ENCODE measurements at regions not wholly inside any gene's neighbourhood (a gene's known extent, or its start where the extent isn't known, plus 50 kb on each side); places are given as distances from the start of the nearest gene placed in this dataset.

DNA sequence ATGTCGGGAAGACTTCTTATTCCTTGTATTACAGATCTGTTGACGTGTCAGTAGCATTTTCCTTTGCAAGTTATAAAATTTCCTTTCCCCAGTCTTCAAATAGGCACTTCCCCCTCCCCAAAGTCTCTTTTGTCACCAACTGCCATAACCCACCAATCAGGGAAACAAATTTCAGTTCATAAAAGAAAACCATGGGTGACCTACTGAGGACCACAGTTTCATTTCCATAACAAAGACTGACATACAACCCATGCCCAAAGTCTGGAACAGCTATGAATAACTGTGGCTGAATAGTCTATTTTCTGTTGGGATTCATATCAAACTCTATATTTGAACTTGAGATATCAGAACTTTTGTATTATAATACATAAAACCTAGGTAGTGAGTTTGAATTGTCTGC lies 307.8 kb downstream of the KBTBD8 start:
- Histone ChIP-seq H3K4me2 (ENCODE audit: low read depth, low read length) (no peak overlapping the region), H3K14ac (replicated peaks; ENCODE audit: low read depth, low read length) (no peak overlapping the region), H3K27me3 (ENCODE audit: control insufficient read depth, insufficient read depth, low read length) (no peaks in the 10 kb centered on the region), H3K36me3 (ENCODE audit: control insufficient read depth, insufficient read depth, low read length) (no peaks in the 10 kb centered on the region), H2BK15ac (ENCODE audit: low read depth, low read length) (no peak overlapping the region), H3K79me1 (ENCODE audit: low read depth in 1 of 2, low read length in 2 of 2) (no peaks in the 10 kb centered on the region), H3K9me1 (ENCODE audit: insufficient read depth, low read length) (no peaks in the 10 kb centered on the region), H3K4ac (ENCODE audit: low read depth, low read length) (no peak overlapping the region), H4K20me1 (ENCODE audit: insufficient read depth, low read length) (no peaks in the 10 kb centered on the region), H3K27ac (ENCODE audit: insufficient read depth, low read length) (no peak overlapping the region), H2BK120ac (ENCODE audit: low read depth, low read length) (no peak overlapping the region), H3K56ac (ENCODE audit: extremely low read depth, insufficient read depth, low read length) (no peak overlapping the region), H2AK5ac (ENCODE audit: low read depth, low read length) (no peak overlapping the region), H4K5ac (ENCODE audit: low read depth, low read length) (no peak overlapping the region), H4K91ac (ENCODE audit: insufficient read depth, low read depth, low read length) (no peak overlapping the region), H3K4me1 (ENCODE audit: control insufficient read depth, insufficient read depth, low read length) (no peaks in the 10 kb centered on the region), H2AFZ (replicated peaks; ENCODE audit: low read length, poor library complexity) (no peak overlapping the region), H3K4me3 (ENCODE audit: insufficient read depth, low read depth, low read length) (no peak overlapping the region), H2BK5ac (ENCODE audit: low read depth, low read length, poor library complexity, severe bottlenecking) (no peak overlapping the region), H3K9me3 (ENCODE audit: control insufficient read depth, insufficient read depth, low read length) (no peaks in the 10 kb centered on the region), H2BK20ac (ENCODE audit: low read depth, low read length) (no peak overlapping the region), H3K9ac (ENCODE audit: low read depth, low read length) (no peak overlapping the region), H3K23ac (ENCODE audit: low read depth, low read length) (no peak overlapping the region), H4K8ac (ENCODE audit: low read depth in 2 of 2, low read length in 2 of 2) (no peak overlapping the region), H2AK9ac (replicated peaks; ENCODE audit: low read depth, low read length, poor library complexity) (no peak overlapping the region), H3K18ac (ENCODE audit: low read depth, low read length) (no peak overlapping the region)
- TF ChIP-seq SMC3 (IDR thresholded peaks at IDR 0.05; ENCODE audit: low read depth, low read length) (no peak), ELK1 (IDR thresholded peaks at IDR 0.05; ENCODE audit: borderline replicate concordance, low read depth, low read length) (no peak), FOS (IDR thresholded peaks at IDR 0.05; ENCODE audit: low read depth, low read length) (no peak), CHD1 (IDR thresholded peaks at IDR 0.05; ENCODE audit: low read depth, low read length) (no peak), POLR2A (IDR thresholded peaks at IDR 0.05; ENCODE audit: low read depth, low read length) (no peak), RFX5 (IDR thresholded peaks at IDR 0.05; ENCODE audit: low read depth, low read length) (no peak), MXI1 (IDR thresholded peaks at IDR 0.05; ENCODE audit: borderline replicate concordance, low read depth, low read length) (no peak), RCOR1 (IDR thresholded peaks at IDR 0.05; ENCODE audit: insufficient replicate concordance, low read length) (no peak), MAFK (IDR thresholded peaks at IDR 0.05; ENCODE audit: low read depth, low read length) (no peak), CEBPB (IDR thresholded peaks at IDR 0.05; ENCODE audit: low read depth, low read length) (no peak), RAD21 (IDR thresholded peaks at IDR 0.05; ENCODE audit: low read length) (no peak), BHLHE40 (IDR thresholded peaks at IDR 0.05; ENCODE audit: low read depth, low read length) (no peak), MAZ (IDR thresholded peaks at IDR 0.05; ENCODE audit: borderline replicate concordance, low read depth, low read length) (no peak), USF2 (IDR thresholded peaks at IDR 0.05; ENCODE audit: low read depth, low read length) (no peak), NFE2L2 (IDR thresholded peaks at IDR 0.05; ENCODE audit: low read depth, low read length) (no peak)
- TF ChIP-seq, protein P1, sequence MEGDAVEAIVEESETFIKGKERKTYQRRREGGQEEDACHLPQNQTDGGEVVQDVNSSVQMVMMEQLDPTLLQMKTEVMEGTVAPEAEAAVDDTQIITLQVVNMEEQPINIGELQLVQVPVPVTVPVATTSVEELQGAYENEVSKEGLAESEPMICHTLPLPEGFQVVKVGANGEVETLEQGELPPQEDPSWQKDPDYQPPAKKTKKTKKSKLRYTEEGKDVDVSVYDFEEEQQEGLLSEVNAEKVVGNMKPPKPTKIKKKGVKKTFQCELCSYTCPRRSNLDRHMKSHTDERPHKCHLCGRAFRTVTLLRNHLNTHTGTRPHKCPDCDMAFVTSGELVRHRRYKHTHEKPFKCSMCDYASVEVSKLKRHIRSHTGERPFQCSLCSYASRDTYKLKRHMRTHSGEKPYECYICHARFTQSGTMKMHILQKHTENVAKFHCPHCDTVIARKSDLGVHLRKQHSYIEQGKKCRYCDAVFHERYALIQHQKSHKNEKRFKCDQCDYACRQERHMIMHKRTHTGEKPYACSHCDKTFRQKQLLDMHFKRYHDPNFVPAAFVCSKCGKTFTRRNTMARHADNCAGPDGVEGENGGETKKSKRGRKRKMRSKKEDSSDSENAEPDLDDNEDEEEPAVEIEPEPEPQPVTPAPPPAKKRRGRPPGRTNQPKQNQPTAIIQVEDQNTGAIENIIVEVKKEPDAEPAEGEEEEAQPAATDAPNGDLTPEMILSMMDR (conservative IDR thresholded peaks at IDR 0.05; ENCODE audit: low read depth, low read length), result no peak
- DNase-seq, result no peak
- intact Hi-C loops (cut with micrococcal nuclease), result no loop called here
- WGBS, 2 experiments (ENCODE audit: extremely low coverage in 2 of 2, insufficient read length in 1 of 2), result no CpG with 5 or more reads among the region's 2 CpGs
- in situ Hi-C loops (cut with MboI; ENCODE audit: low sequenced_read_pairs), result no loop called here
- no peak for ATAC-seq (ENCODE audit: low read depth)
- dilution Hi-C loops (cut with HindIII; ENCODE audit: low sequenced_read_pairs, unreplicated experiment), result no loop called here
- no TSS peak for BruUV-seq (replicated peaks)
- ChIA-PET POLR2A (ENCODE audit: unreplicated experiment) (no interaction called here), CTCF (no interaction called here)
